Testis (tissue), 2 donors: ENCODE measurements at regions not wholly inside any gene's neighbourhood (a gene's known extent, or its start where the extent isn't known, plus 50 kb on each side); places are given as distances from the start of the nearest gene placed in this dataset.

ENCODE experiments used
- DNase-seq: peaks from one replicate; pipeline ENCODE4 v3.0.0-alpha.2; 2019
- H3K27ac ChIP-seq, 2 donors: fragments of 200-600 bp; sonication (generic); one replicate each; pipeline ENCODE4 v1.5.1; 2019
- H3K27me3 ChIP-seq: fragments of 200-600 bp; sonication (generic); one replicate; pipeline ENCODE4 v1.5.1; 2019
- H3K36me3 ChIP-seq: fragments of 200-600 bp; sonication (generic); one replicate; pipeline ENCODE4 v1.5.1; 2017; ENCODE audit warnings: low read depth; ENCODE audit errors: missing control alignments
- H3K4me1 ChIP-seq: fragments of 200-600 bp; sonication (generic); one replicate; pipeline ENCODE4 v1.5.1; 2019
- H3K4me3 ChIP-seq, 2 donors: fragments of 200-600 bp; sonication (generic); one replicate each; pipeline ENCODE4 v1.5.1; 2017 to 2019
- H3K9me3 ChIP-seq: fragments of 200-600 bp; sonication (generic); one replicate; pipeline ENCODE4 v1.5.1; 2017
- POLR2A ChIP-seq: fragments of 450-650 bp; IDR thresholded peaks from one replicate; pipeline ENCODE4 v1.6.1; 2017; ENCODE audit warnings: antibody characterized with exemption, mild to moderate bottlenecking, moderate library complexity
- WGBS, 2 donors: methylation state at CpG; one replicate each; pipeline ENCODE4 v1.1.5; 2018; 5-methylcytosine and 5-hydroxymethylcytosine counted together
- intact Hi-C: fragments of 100-400 bp; cut with DNase I; formaldehyde crosslinking; loops from one replicate; pipeline ENCODE4 v1.15.1; 2023; ENCODE audit warnings: low total_unique reads
- TF ChIP-seq, protein P1 (sequence below), 3 experiments: fragments of 450-650 bp in 2 of 3; fragments of 200-600 bp in 1 of 3; sonication (generic) in 1 of 3; IDR thresholded peaks; one replicate each; pipeline ENCODE4 v1.5.1; 2016 to 2019; ENCODE audit warnings: antibody characterized with exemption in 3 of 3, mild to moderate bottlenecking in 2 of 3, moderate library complexity in 1 of 3

DNA sequence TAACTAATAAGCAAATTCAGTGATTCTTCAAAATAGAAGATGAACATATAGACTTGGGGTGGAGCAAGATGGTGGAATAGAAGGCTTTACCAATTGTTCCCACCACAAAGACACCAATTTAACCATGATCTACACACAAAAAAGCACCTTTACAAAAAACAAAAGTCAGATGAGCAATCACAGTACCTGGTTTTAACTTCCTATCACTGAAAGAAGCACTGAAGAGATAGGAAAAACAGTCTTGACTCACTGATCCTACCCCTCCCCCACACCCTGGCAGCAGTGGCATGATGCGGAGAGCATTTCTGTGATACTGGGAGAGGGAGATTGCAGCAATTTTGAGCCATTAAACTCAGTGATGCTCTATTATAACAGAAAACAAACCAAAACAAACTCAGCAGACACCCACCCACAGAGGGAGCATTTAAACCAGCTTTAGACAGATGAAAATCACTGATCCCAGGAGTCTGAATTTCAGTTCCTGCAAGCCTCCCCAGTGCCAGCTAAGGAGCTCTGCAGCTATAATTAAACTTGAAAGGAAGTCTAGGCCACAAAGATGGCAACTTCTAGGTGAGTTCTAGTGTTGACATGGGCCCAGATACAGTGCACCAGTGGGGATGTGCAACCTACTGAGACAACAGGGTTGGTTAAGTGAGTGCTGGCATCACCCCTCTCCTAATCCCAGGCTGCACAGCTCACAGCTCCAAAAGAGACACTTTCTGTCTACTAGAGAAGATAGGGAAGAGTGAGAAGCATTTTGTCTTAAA lies 161.8 kb upstream of the GRIA4 start:
- TF ChIP-seq POLR2A, result no peak
- Histone ChIP-seq H3K27me3 (no peaks in the 10 kb centered on the region), H3K4me1 (no peaks in the 10 kb centered on the region), H3K4me3 (no peak overlapping the region), H3K9me3 (no peaks in the 10 kb centered on the region), H3K27ac (no peak overlapping the region), H3K36me3 (no peaks in the 10 kb centered on the region)
- intact Hi-C loops, result no loop called here
- no peak for DNase-seq
- WGBS, 2 donors, result 86 to 88% methylated on average over 1 of the region's 1 CpG

DNA sequence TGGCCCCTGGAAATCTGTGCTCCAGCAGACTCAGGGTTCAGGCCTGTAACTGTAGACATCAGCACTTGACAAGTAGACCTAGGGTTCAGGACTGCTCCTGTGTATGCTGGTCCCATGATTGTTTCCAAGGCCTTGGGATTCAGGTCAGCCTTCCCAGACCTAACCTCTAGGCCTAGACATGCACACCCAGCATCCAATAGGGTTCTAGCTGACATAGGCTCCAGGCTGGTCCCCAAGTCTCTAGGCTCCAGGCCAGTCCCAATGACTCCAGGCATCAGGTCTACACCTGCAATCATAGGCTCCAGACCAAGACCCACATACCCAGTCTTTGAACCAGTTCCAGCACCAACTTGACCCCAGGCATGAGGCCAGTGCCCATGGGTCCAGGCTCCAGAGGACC lies 166.2 kb upstream of the GRIA4 start:
- no peaks in the 10 kb centered on the region for H3K4me1 ChIP-seq
- no peaks in the 10 kb centered on the region for H3K9me3 ChIP-seq
- intact Hi-C loops, result no loop called here
- H3K36me3 ChIP-seq, result no peaks in the 10 kb centered on the region
- H3K27ac ChIP-seq, result no peak overlapping the region
- TF ChIP-seq POLR2A, result no peak
- TF ChIP-seq, protein P1, sequence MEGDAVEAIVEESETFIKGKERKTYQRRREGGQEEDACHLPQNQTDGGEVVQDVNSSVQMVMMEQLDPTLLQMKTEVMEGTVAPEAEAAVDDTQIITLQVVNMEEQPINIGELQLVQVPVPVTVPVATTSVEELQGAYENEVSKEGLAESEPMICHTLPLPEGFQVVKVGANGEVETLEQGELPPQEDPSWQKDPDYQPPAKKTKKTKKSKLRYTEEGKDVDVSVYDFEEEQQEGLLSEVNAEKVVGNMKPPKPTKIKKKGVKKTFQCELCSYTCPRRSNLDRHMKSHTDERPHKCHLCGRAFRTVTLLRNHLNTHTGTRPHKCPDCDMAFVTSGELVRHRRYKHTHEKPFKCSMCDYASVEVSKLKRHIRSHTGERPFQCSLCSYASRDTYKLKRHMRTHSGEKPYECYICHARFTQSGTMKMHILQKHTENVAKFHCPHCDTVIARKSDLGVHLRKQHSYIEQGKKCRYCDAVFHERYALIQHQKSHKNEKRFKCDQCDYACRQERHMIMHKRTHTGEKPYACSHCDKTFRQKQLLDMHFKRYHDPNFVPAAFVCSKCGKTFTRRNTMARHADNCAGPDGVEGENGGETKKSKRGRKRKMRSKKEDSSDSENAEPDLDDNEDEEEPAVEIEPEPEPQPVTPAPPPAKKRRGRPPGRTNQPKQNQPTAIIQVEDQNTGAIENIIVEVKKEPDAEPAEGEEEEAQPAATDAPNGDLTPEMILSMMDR (IDR thresholded peaks at IDR 0.05), result no peak
- DNase-seq, result no peak
- H3K27me3 ChIP-seq, result no peaks in the 10 kb centered on the region
- no peak overlapping the region for H3K4me3 ChIP-seq

DNA sequence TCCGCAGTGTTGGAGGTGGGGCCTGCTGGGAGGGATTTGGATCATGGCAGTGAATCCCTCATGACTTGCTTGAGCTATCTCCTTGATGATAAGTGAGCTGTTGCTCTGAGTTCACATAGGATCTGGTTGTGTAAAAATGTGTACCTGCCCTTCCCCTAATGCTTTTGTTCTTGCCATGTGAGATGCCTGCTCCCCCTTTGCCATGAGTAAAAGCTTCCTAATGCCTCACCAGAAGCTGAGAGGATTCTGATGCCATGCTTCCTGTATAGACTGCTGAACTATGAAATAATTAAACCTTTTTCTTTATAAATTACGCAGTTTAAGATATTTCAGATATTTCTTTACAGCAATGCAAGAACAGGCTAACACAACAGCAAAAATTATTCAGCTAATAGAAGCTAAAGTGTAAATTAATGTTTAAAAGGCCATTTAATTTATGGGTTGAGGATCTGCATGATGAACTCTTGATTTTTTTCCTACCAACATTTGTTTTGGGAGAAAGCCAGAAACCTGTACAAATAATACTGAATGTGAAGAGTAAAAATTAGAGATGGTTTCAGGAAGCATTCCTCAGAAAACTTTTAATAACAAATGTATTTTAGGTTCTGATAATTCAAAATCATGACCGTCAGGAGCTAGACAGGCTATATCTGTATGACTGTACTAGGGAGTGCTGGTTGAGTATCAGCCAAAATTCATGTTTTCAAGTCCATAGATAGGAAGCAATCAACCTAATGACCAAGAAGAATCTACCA lies 177.5 kb upstream of the GRIA4 start:
- intact Hi-C loops, result no loop called here
- TF ChIP-seq POLR2A, result no peak
- TF ChIP-seq, protein P1 (IDR thresholded peaks at IDR 0.05), result no peak
- no peaks in the 10 kb centered on the region for H3K4me1 ChIP-seq
- 58 to 62% methylated on average over 3 of the region's 3 CpGs for WGBS, 2 donors
- no peaks in the 10 kb centered on the region for H3K27me3 ChIP-seq
- no peak overlapping the region for H3K4me3 ChIP-seq
- H3K27ac ChIP-seq, result no peak overlapping the region
- H3K9me3 ChIP-seq, result no peaks in the 10 kb centered on the region
- no peaks in the 10 kb centered on the region for H3K36me3 ChIP-seq
- no peak for DNase-seq

DNA sequence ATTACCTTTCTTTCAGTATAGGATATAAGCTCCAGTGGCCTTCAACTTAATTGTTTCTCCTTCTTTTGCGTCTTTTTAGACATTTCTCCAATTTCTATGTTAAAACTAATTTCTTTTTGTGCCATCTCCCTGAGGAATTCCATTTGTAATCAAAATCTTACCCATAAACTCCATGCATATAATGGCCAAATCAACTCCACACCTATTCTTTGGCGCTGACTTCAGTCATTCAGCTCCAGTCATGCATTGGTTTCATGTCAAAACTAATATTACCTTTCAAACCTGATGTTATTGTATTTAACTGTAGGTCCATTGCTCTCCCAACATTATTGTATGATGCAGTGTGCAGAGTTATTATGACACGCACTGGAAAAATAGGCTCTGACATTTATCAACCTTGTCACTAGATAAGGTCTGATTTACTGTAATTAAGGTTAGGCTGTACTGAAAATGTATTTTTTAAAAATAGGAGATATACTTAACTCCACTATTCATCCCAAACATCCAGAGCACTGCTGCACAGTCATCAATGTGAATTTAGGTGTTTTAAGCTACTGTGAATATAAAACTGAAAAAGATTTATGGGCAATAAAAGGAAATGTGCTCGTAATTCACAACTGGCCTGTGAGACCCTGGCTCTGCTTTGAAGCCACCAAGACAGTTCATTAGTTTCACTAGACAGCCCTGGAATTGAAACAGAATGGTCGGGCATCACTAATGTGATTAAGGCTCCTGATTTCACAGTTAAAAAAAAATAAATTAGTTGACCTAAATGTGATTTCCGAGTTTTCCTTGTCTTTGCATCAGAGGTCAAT lies 180.6 kb upstream of the GRIA4 start:
- Histone ChIP-seq H3K27me3 (no peaks in the 10 kb centered on the region), H3K27ac (no peak overlapping the region), H3K4me3 (no peak overlapping the region), H3K9me3 (no peaks in the 10 kb centered on the region), H3K4me1 (no peaks in the 10 kb centered on the region), H3K36me3 (no peaks in the 10 kb centered on the region)
- DNase-seq, result no peak
- TF ChIP-seq, protein P1 (IDR thresholded peaks at IDR 0.05), result no peak
- no peak for TF ChIP-seq POLR2A
- WGBS, 2 donors, result 69 to 70% methylated on average over 6 of the region's 6 CpGs
- intact Hi-C loops, result no loop called here

DNA sequence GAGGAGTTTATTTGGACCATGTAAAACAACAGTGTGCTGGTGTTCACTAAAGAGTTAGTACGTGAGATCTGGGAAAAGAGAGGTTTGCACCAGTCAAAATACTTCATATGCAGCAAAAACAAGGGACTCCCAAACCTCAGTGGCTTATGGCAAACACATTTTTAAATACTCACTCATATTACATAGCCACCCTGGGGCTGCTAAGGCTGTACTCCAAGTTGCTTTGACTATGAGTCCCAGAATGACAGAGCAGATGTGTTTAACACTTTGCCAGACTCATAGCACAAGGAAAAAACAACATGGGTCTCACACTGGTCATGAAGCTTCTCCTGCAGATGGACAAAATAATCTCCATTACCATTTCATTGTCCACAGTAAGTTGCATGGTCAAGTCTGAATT lies 202.8 kb upstream of the GRIA4 start:
- WGBS, 2 donors, result 89 to 96% methylated on average over 1 of the region's 1 CpG
- Histone ChIP-seq H3K27me3 (no peaks in the 10 kb centered on the region), H3K9me3 (no peaks in the 10 kb centered on the region), H3K4me1 (no peaks in the 10 kb centered on the region), H3K4me3 (no peak overlapping the region), H3K27ac (no peak overlapping the region), H3K36me3 (no peaks in the 10 kb centered on the region)
- intact Hi-C loops, result no loop called here
- TF ChIP-seq, protein P1 (IDR thresholded peaks at IDR 0.05), result no peak
- no peak for DNase-seq
